IPS-20b (cell line): ENCODE measurements at regions not wholly inside any gene's neighbourhood (a gene's known extent, or its start where the extent isn't known, plus 50 kb on each side); places are given as distances from the start of the nearest gene placed in this dataset.

Experiments used
- H3K27ac ChIP-seq: one replicate; pipeline ENCODE4 v1.5.1; 2013; ENCODE audit warnings: low read length
- H3K27me3 ChIP-seq: 2 replicates; pipeline ENCODE4 v1.6.1; 2013; ENCODE audit warnings: mild to moderate bottlenecking, low read length, inconsistent platforms; ENCODE audit not compliant: insufficient read depth
- H3K36me3 ChIP-seq: 2 replicates; pipeline ENCODE4 v1.6.1; 2013; ENCODE audit warnings: low read depth, mild to moderate bottlenecking, inconsistent platforms, low read length, moderate library complexity; ENCODE audit not compliant: insufficient read depth
- H3K4me1 ChIP-seq: 2 replicates; pipeline ENCODE4 v1.6.1; 2013; ENCODE audit warnings: mild to moderate bottlenecking, control low read depth, inconsistent platforms, low read length, moderate library complexity; ENCODE audit not compliant: insufficient read depth
- H3K4me3 ChIP-seq: 2 replicates; pipeline ENCODE4 v1.5.1; 2013; ENCODE audit warnings: mild to moderate bottlenecking, low read length, inconsistent platforms
- H3K9ac ChIP-seq: 2 replicates; pipeline ENCODE4 v1.6.1; 2013; ENCODE audit warnings: low read depth, mild to moderate bottlenecking, inconsistent platforms, low read length, moderate library complexity
- H3K9me3 ChIP-seq: 2 replicates; pipeline ENCODE4 v1.6.1; 2013; ENCODE audit warnings: mild to moderate bottlenecking, low read depth, low read length, inconsistent platforms; ENCODE audit not compliant: insufficient read depth

DNA sequence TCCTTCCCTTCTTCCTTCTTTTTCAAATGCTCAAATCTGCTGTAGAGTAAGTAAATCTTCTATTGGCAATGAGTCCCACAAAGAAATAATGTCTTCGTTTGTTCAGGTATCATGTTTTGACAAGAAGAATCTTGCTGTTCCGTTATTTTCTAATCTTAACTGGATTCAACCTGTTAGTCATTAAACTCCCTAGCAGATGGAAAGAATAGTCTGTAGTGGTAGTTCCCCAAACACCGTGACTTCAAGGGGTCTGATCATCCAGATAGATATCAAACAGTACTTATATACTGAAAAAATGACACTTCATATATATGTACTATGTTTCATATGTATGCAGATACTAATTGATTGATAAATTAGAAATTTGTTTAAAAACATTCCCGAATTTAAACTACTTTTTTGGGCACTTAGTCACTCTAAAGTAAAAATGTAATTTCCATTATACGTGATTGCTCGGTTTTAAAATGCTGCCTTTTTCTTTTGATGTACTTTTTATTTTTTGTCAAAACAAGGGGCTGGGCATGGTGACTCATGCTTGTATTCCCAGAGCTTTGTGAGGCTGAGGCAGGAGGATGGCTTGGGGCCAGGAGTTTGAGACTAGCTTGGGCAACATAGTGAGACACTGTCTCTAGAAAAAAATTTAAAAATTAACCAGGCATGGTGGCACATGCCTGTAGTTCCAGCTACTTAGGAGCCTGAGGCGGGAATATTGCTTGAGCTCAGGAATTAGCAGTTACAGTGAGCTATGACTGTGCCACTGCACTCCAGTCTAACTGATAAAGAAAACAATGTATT is 335.7 kb upstream of the SNX7 start:
- H3K27me3 ChIP-seq: no peaks in the 10 kb centered on the region
- H3K4me1 ChIP-seq: peaks cover 3% of the 10 kb centered on the region; the same call in 1 of the 2 replicates
- no peak overlapping the region for H3K27ac ChIP-seq
- no peak overlapping the region for H3K4me3 ChIP-seq
- no peaks in the 10 kb centered on the region for H3K9me3 ChIP-seq
- no peaks in the 10 kb centered on the region for H3K36me3 ChIP-seq
- H3K9ac ChIP-seq: no peak overlapping the region

DNA sequence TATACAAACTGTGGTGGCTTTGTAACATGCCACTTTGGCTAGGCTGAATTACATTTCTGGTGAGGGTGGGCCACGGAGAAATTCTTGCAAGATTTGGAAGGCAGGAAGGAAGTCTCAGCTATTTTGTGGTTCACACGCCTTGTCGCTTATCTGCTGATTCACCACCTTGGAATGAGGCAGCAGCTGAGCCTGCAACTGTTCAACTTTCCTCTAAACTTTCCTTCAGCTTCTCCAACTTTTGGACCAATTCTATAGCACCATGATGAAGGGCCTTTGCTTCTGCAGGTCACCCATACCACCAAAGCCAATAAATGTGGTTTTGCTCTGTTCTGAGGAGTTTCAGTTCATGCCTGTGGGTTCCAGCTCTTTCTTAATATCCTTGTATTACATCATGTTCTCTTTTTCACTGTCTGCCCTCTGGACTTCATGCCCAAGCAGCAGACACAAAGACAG is 337.6 kb upstream of the SNX7 start:
- no peak overlapping the region for H3K9ac ChIP-seq
- no peak overlapping the region for H3K4me3 ChIP-seq
- no peaks in the 10 kb centered on the region for H3K9me3 ChIP-seq
- no peaks in the 10 kb centered on the region for H3K36me3 ChIP-seq
- H3K27me3 ChIP-seq: no peaks in the 10 kb centered on the region
- H3K27ac ChIP-seq: no peak overlapping the region
- H3K4me1 ChIP-seq: peaks cover 3% of the 10 kb centered on the region; the same call in 1 of the 2 replicates

- Histone ChIP-seq H3K4me1 (peaks cover 3% of the 10 kb centered on the region; the same call in 1 of the 2 replicates), H3K27ac (no peak overlapping the region), H3K27me3 (no peaks in the 10 kb centered on the region), H3K36me3 (no peaks in the 10 kb centered on the region), H3K9me3 (no peaks in the 10 kb centered on the region), H3K9ac (no peak overlapping the region), H3K4me3 (no peak overlapping the region)
Observed at GRCh38 chr1:98323388-98323787, 338.1 kb upstream of the SNX7 start.

DNA sequence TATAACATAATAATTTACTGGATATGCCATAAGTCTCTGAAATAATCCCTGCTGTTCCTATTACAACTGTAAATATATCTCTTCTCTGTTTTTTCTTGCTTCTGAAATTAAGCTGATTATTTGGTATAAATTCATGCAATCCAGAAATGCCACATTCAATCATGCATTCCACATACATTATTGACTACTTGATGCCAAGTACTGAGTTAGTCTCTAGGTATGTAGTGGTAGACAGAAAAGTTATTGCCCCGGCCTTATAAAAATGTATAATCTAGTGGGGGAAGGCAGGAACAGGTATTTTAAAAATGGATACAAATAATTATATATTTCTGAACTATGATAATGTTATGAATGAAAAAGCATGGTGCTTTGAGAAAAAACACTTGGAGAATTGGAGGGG is 338.6 kb upstream of the SNX7 start:
- H3K27ac ChIP-seq: no peak overlapping the region
- H3K9me3 ChIP-seq: no peaks in the 10 kb centered on the region
- H3K9ac ChIP-seq: no peak overlapping the region
- no peaks in the 10 kb centered on the region for H3K36me3 ChIP-seq
- no peaks in the 10 kb centered on the region for H3K27me3 ChIP-seq
- no peak overlapping the region for H3K4me3 ChIP-seq
- H3K4me1 ChIP-seq: peaks cover 3% of the 10 kb centered on the region; the same call in 1 of the 2 replicates

GRCh38 chr1:98322086-98322485 is 339.4 kb upstream of the SNX7 start:
- H3K4me3 ChIP-seq: no peak overlapping the region
- H3K9me3 ChIP-seq: no peaks in the 10 kb centered on the region
- H3K4me1 ChIP-seq: peaks cover 3% of the 10 kb centered on the region; the same call in 1 of the 2 replicates
- no peak overlapping the region for H3K27ac ChIP-seq
- no peak overlapping the region for H3K9ac ChIP-seq
- no peaks in the 10 kb centered on the region for H3K36me3 ChIP-seq
- H3K27me3 ChIP-seq: no peaks in the 10 kb centered on the region

- Histone ChIP-seq H3K27me3 (no peaks in the 10 kb centered on the region), H3K36me3 (no peaks in the 10 kb centered on the region), H3K9ac (no peak overlapping the region), H3K27ac (no peak overlapping the region), H3K9me3 (no peaks in the 10 kb centered on the region), H3K4me1 (peaks cover 3% of the 10 kb centered on the region; the same call in 1 of the 2 replicates), H3K4me3 (no peak overlapping the region)
Observed at GRCh38 chr1:98321191-98321590, 340.3 kb upstream of the SNX7 start.

DNA sequence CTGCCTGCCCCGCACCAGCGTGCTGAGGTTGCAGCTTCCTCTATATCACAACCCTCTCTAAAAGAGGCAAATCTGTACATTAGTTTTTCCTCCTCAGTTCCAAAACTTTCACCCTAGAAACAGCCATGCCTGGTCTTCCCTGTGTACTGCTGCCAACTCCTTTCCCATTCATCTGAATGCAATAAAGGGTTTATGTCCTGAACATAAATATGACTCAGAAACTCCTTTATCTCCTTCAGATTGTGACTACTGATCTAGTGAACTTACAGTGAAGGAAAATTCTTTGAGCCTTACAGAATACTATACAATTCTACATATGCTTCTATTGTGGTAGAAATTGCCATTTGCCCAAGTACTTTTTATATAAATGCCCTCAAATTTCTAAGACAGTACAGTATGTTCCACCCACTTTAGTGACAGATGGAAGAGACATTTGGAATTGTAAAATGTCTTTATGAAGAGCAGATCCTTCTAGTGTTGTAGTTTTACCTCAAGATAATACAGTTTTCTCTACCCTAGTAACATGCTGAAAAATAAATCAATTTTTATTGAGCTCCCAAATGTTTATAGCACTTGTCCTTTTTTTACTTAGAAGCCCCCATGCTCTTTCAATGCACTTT is 345.1 kb upstream of the SNX7 start:
- Histone ChIP-seq H3K9ac (no peak overlapping the region), H3K4me1 (no peaks in the 10 kb centered on the region), H3K27ac (no peak overlapping the region), H3K9me3 (no peaks in the 10 kb centered on the region), H3K4me3 (no peak overlapping the region), H3K27me3 (no peaks in the 10 kb centered on the region), H3K36me3 (no peaks in the 10 kb centered on the region)

GRCh38 chr1:98315309-98315708 is 346.2 kb upstream of the SNX7 start:
- Histone ChIP-seq H3K4me1 (no peaks in the 10 kb centered on the region), H3K9ac (no peak overlapping the region), H3K9me3 (no peaks in the 10 kb centered on the region), H3K27me3 (no peaks in the 10 kb centered on the region), H3K27ac (no peak overlapping the region), H3K4me3 (no peak overlapping the region), H3K36me3 (no peaks in the 10 kb centered on the region)

DNA sequence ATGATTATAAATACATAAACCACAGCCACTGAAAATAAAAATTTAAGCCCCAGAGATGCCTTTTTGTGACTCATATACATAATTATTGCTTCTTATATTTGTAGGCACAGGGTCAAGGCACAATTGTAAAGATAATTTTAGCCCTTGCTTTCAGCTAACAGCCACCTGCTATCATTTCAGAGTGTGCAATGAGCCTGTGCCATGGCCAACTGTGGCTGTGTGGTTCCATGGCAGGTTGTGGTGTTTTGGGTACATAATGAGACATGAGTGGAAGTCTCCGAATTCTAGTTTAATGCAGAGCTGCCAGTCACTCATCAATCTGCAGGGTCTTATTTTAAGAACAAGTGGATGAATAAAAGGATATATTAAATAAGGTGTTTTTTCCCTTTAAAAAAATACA is 346.9 kb upstream of the SNX7 start:
- no peak overlapping the region for H3K9ac ChIP-seq
- H3K36me3 ChIP-seq: no peaks in the 10 kb centered on the region
- H3K27ac ChIP-seq: no peak overlapping the region
- H3K4me1 ChIP-seq: no peaks in the 10 kb centered on the region
- H3K4me3 ChIP-seq: no peak overlapping the region
- H3K27me3 ChIP-seq: no peaks in the 10 kb centered on the region
- H3K9me3 ChIP-seq: no peaks in the 10 kb centered on the region

GRCh38 chr1:98306517-98307089 is 354.9 kb upstream of the SNX7 start:
- no peaks in the 10 kb centered on the region for H3K4me1 ChIP-seq
- H3K27me3 ChIP-seq: no peaks in the 10 kb centered on the region
- no peaks in the 10 kb centered on the region for H3K36me3 ChIP-seq
- no peak overlapping the region for H3K27ac ChIP-seq
- no peaks in the 10 kb centered on the region for H3K9me3 ChIP-seq
- no peak overlapping the region for H3K4me3 ChIP-seq
- no peak overlapping the region for H3K9ac ChIP-seq

DNA sequence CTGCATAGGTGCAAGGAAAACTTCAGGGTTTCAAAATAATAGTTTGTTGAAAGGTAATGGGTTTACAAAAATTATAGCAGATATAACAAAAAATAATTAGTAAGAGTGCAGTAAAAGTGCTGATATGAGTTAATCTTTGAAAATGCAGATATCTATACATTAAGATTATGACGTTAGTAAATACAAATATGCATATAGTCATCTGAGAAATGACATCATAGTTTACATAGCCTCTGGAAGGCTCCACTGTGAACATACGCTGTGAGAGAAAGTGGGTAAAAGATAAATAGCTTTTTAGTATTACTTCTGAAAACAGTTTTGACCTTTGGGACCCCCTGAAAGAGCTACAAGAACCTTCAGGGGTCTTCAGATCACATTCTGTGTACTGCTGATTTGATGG is 356.2 kb upstream of the SNX7 start:
- H3K4me3 ChIP-seq: no peak overlapping the region
- H3K9me3 ChIP-seq: no peaks in the 10 kb centered on the region; the same call in 1 of the 2 replicates
- no peak overlapping the region for H3K27ac ChIP-seq
- no peaks in the 10 kb centered on the region for H3K36me3 ChIP-seq
- H3K4me1 ChIP-seq: no peaks in the 10 kb centered on the region
- no peaks in the 10 kb centered on the region for H3K27me3 ChIP-seq
- no peak overlapping the region for H3K9ac ChIP-seq

- no peaks in the 10 kb centered on the region for H3K4me1 ChIP-seq
- H3K27ac ChIP-seq: no peak overlapping the region
Observed at GRCh38 chr1:98304888-98305287, 356.6 kb upstream of the SNX7 start.

More at GRCh38 chr1:98304888-98305287, 356.6 kb upstream of the SNX7 start:
- no peak overlapping the region for H3K4me3 ChIP-seq
- no peaks in the 10 kb centered on the region for H3K27me3 ChIP-seq
- H3K9ac ChIP-seq: no peak overlapping the region
- no peaks in the 10 kb centered on the region; the same call in 1 of the 2 replicates for H3K9me3 ChIP-seq
- H3K36me3 ChIP-seq: no peaks in the 10 kb centered on the region
